Endodermal cell (in vitro differentiated cells): ENCODE measurements at regions not wholly inside any gene's neighbourhood (a gene's known extent, or its start where the extent isn't known, plus 50 kb on each side); places are given as distances from the start of the nearest gene placed in this dataset.

ENCODE experiments used
- DNase-seq: peaks from one replicate; pipeline ENCODE4 v3.0.0-alpha.2; 2017
- H3K27ac ChIP-seq: 2 replicates; pipeline ENCODE4 v1.5.1; 2013; ENCODE audit warnings: mild to moderate bottlenecking, low read depth, low read length, moderate library complexity
- H3K27me3 ChIP-seq: 2 replicates; pipeline ENCODE4 v1.6.1; 2013; ENCODE audit warnings: mild to moderate bottlenecking, low read length, moderate library complexity; ENCODE audit not compliant: insufficient read depth, control insufficient read depth, poor library complexity, severe bottlenecking
- H3K36me3 ChIP-seq: 2 replicates; pipeline ENCODE4 v1.7.0; 2013; ENCODE audit warnings: mild to moderate bottlenecking, low read length, moderate library complexity; ENCODE audit not compliant: control insufficient read depth, insufficient read depth
- H3K4me1 ChIP-seq: one replicate; pipeline ENCODE4 v1.7.0; 2013; ENCODE audit warnings: low read length; ENCODE audit not compliant: control insufficient read depth, insufficient read depth
- H3K4me3 ChIP-seq: 2 replicates; pipeline ENCODE4 v1.5.1; 2013; ENCODE audit warnings: mild to moderate bottlenecking, low read length, moderate library complexity
- H3K9ac ChIP-seq: 2 replicates; pipeline ENCODE4 v1.6.1; 2013; ENCODE audit warnings: mild to moderate bottlenecking, low read length, moderate library complexity; ENCODE audit not compliant: poor library complexity, severe bottlenecking; ENCODE audit errors: extremely low read depth
- H3K9me3 ChIP-seq: 2 replicates; pipeline ENCODE4 v1.6.1; 2013; ENCODE audit warnings: mild to moderate bottlenecking, low read length, moderate library complexity; ENCODE audit not compliant: control insufficient read depth
- H3K27ac Mint-ChIP-seq: 2 replicates; pipeline ENCODE4 v1.8.0; 2020; ENCODE audit warnings: mixed read lengths
- H3K27me3 Mint-ChIP-seq: 2 replicates; pipeline ENCODE4 v1.8.0; 2021; ENCODE audit warnings: mild to moderate bottlenecking, mixed read lengths; ENCODE audit not compliant: insufficient read depth
- H3K36me3 Mint-ChIP-seq: 2 replicates; pipeline ENCODE4 v1.8.0; 2020; ENCODE audit warnings: low read depth, mixed read lengths
- H3K4me1 Mint-ChIP-seq: 2 replicates; pipeline ENCODE4 v1.8.0; 2020; ENCODE audit warnings: mixed read lengths
- H3K4me3 Mint-ChIP-seq: 2 replicates; pipeline ENCODE4 v1.8.0; 2020; ENCODE audit warnings: mild to moderate bottlenecking, moderate library complexity, mixed read lengths
- H3K9me3 Mint-ChIP-seq: 2 replicates; pipeline ENCODE4 v1.8.0; 2020; ENCODE audit warnings: mild to moderate bottlenecking, mixed read lengths
- CTCF ChIP-seq: fragments of 200-600 bp; sonication (generic); conservative IDR thresholded peaks from 2 replicates; pipeline ENCODE4 v1.5.0; 2021; ENCODE audit warnings: antibody characterized with exemption, mild to moderate bottlenecking
- WGBS, 2 experiments: methylation state at CpG; one replicate each; pipeline versions ENCODE4 v1.1.5 to v1.1.7; 2013; ENCODE audit warnings: missing lambda C conversion rate in 2 of 2, mixed read lengths in 1 of 2; ENCODE audit not compliant: insufficient coverage in 1 of 2, insufficient read length in 1 of 2; 5-methylcytosine and 5-hydroxymethylcytosine counted together

- no peak overlapping the region for H3K4me3 Mint-ChIP-seq
- H3K36me3 Mint-ChIP-seq, result no peaks in the 10 kb centered on the region
- WGBS, 2 experiments, result 80 to 86% methylated on average over 1 to 3 of the region's 3 CpGs
These were observed 534.3 kb upstream of the PABPC4L start for GRCh38 chr4:134735901-134736300.

GRCh38 chr4:134727696-134728095, 526.1 kb upstream of the PABPC4L start:
- H3K9ac ChIP-seq, result no peak overlapping the region
- peaks cover 7% of the 10 kb centered on the region for H3K9me3 ChIP-seq
- no peaks in the 10 kb centered on the region for H3K27me3 ChIP-seq
- DNase-seq, result no peak
- no peaks in the 10 kb centered on the region for H3K4me1 ChIP-seq
- no peak overlapping the region for H3K27ac ChIP-seq
- H3K4me3 ChIP-seq, result no peak overlapping the region
- no peak overlapping the region for H3K4me3 Mint-ChIP-seq
- H3K27ac Mint-ChIP-seq, result no peak overlapping the region
- H3K9me3 Mint-ChIP-seq, result peaks cover 7% of the 10 kb centered on the region
- H3K36me3 ChIP-seq, result no peaks in the 10 kb centered on the region
- no peaks in the 10 kb centered on the region for H3K27me3 Mint-ChIP-seq
- H3K36me3 Mint-ChIP-seq, result no peaks in the 10 kb centered on the region
- TF ChIP-seq CTCF, result no peak
- peaks cover 2% of the 10 kb centered on the region for H3K4me1 Mint-ChIP-seq
- 93 to 98% methylated on average over 1 to 2 of the region's 2 CpGs for WGBS, 2 experiments

More at GRCh38 chr4:134735901-134736300, 534.3 kb upstream of the PABPC4L start:
- Histone ChIP-seq H3K36me3 (no peaks in the 10 kb centered on the region), H3K4me1 (no peaks in the 10 kb centered on the region), H3K4me3 (no peak overlapping the region), H3K27me3 (no peaks in the 10 kb centered on the region), H3K9me3 (peaks cover 13% of the 10 kb centered on the region), H3K9ac (no peak overlapping the region), H3K27ac (no peak overlapping the region)
- TF ChIP-seq CTCF, result no peak
- Mint-ChIP-seq H3K4me1 (peaks cover 2% of the 10 kb centered on the region), H3K27ac (no peak overlapping the region), H3K27me3 (no peaks in the 10 kb centered on the region), H3K9me3 (peaks cover 13% of the 10 kb centered on the region)
- DNase-seq, result no peak

GRCh38 chr4:134722306-134722705, 520.7 kb upstream of the PABPC4L start:
- Histone ChIP-seq H3K27ac (no peak overlapping the region), H3K9me3 (no peaks in the 10 kb centered on the region), H3K4me3 (no peak overlapping the region), H3K4me1 (no peaks in the 10 kb centered on the region), H3K9ac (no peak overlapping the region), H3K36me3 (no peaks in the 10 kb centered on the region), H3K27me3 (no peaks in the 10 kb centered on the region)
- Mint-ChIP-seq H3K27ac (no peak overlapping the region), H3K4me3 (no peak overlapping the region), H3K27me3 (no peaks in the 10 kb centered on the region), H3K36me3 (no peaks in the 10 kb centered on the region), H3K4me1 (no peaks in the 10 kb centered on the region), H3K9me3 (no peaks in the 10 kb centered on the region)
- TF ChIP-seq CTCF, result no peak
- no CpG with 5 or more reads among the region's 1 CpG for WGBS, 2 experiments
- DNase-seq, result no peak
